ENCODE measurements at regions not wholly inside any gene's neighbourhood (a gene's known extent, or its start where the extent isn't known, plus 50 kb on each side); places are given as distances from the start of the nearest gene placed in this dataset.

DNA sequence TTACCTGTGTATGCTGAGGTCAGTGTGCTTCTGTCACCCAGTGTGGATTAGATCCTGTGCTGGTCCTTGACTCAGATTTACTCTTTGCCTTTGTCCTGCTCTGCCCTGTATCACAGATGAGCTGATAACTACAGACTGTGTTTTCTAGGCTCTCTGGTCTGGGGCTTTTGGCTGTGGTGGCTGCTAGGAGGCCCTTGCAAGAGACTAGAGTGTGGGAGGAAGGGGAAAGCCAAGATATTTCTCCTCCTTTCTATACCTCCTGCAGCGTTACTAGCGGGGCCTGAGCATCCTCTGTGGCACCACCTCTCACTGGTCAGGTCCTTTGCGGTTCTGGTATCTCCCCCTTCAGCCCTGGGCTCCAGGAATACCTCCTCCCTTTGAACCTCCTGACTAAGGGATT, 282.3 kb upstream of the TBC1D5 start:
- TF ChIP-seq POLR2A (IDR thresholded peaks at IDR 0.05; ENCODE audit: low read depth, low read length) = no peak
- TF ChIP-seq TAF1 (IDR thresholded peaks at IDR 0.05; ENCODE audit: borderline replicate concordance, low read depth, low read length) = no peak
- TF ChIP-seq POLR2AphosphoS5 (IDR thresholded peaks at IDR 0.05; ENCODE audit: low read depth, low read length) = no peak
- FAIRE-seq (no peak), DNase-seq (ENCODE audit: insufficient read length) (no peak)

- TF ChIP-seq POLR2A (IDR thresholded peaks at IDR 0.05; ENCODE audit: low read depth, low read length) = no peak
- no peak for TF ChIP-seq TAF1 (IDR thresholded peaks at IDR 0.05; ENCODE audit: borderline replicate concordance, low read depth, low read length)
- no peak for TF ChIP-seq POLR2AphosphoS5 (IDR thresholded peaks at IDR 0.05; ENCODE audit: low read depth, low read length)
- FAIRE-seq (no peak), DNase-seq (ENCODE audit: insufficient read length) (no peak)
Measured at GRCh38 chr3:18019161-18019495, 276.7 kb upstream of the TBC1D5 start.

GRCh38 chr3:18018491-18019160, 276.2 kb upstream of the TBC1D5 start:
- no peak for DNase-seq (ENCODE audit: insufficient read length)
- FAIRE-seq = no peak
- no peak for TF ChIP-seq TAF1 (IDR thresholded peaks at IDR 0.05; ENCODE audit: borderline replicate concordance, low read depth, low read length)
- no peak for TF ChIP-seq POLR2AphosphoS5 (IDR thresholded peaks at IDR 0.05; ENCODE audit: low read depth, low read length)
- TF ChIP-seq POLR2A (IDR thresholded peaks at IDR 0.05; ENCODE audit: low read depth, low read length) = no peak

DNA sequence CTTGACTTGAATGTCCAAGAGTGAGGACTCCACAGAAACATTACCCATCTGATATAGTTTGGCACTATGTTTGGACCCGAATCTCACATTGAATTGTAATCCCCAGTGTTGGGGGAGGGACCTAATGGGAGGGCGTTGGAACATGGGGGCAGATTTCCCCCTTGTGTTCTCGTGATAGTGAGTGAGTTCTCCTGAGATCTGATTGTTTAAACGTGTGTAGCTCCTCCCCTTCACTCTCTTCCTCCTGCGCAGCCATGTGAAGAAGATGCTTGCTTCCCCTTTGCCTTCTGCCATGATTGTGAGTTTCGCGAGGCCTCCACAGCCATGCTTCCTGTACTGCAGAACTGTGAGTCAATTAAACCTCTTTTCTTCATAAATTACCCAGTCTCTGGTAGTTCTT, 273.9 kb upstream of the TBC1D5 start:
- FAIRE-seq (no peak), DNase-seq (ENCODE audit: insufficient read length) (no peak)
- no peak for TF ChIP-seq POLR2A (IDR thresholded peaks at IDR 0.05; ENCODE audit: low read depth, low read length)
- no peak for TF ChIP-seq POLR2AphosphoS5 (IDR thresholded peaks at IDR 0.05; ENCODE audit: low read depth, low read length)
- no peak for TF ChIP-seq TAF1 (IDR thresholded peaks at IDR 0.05; ENCODE audit: borderline replicate concordance, low read depth, low read length)

DNA sequence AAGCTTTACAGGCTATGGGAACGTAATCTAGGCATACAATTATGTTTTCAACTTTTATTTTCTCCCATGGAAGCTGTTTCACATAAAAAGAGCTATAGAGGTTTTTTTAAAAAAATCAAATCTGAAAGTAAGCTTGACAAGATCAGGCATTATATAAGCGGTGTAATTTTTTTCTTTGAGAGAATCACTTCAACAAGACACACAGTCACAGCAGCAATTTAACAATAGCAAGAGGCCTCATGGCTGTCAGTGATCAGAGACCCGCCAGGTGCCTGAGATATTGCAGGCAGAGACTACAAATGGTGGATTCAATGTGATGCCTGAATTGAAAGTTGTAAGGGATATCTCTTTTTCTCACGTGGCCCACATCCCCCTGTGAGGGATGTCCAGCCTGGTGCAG, 270.5 kb upstream of the TBC1D5 start:
- FAIRE-seq (no peak), DNase-seq (ENCODE audit: insufficient read length) (no peak)
- TF ChIP-seq POLR2A (IDR thresholded peaks at IDR 0.05; ENCODE audit: low read depth, low read length) (no peak), POLR2AphosphoS5 (IDR thresholded peaks at IDR 0.05; ENCODE audit: low read depth, low read length) (no peak), TAF1 (IDR thresholded peaks at IDR 0.05; ENCODE audit: borderline replicate concordance, low read depth, low read length) (no peak)

DNA sequence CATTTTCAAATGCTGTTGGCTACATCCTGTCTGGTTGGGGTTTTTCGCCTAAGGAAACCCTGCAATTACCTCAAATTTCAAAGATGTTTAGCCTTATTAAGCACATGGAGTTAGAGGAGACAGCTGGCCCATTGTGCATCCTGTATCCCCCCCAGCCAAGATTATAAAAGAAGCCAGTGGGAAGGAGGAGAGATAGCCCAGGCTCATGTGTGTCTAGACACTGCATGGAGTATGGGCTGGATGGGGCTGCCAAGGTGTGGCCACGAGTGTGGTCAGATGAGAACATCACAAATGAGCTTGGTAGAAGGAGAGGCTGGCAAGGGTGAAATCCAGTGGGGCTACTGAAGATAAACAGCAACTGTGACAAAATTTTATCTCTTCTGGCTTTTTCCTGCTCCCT, 270.0 kb upstream of the TBC1D5 start:
- DNase-seq (ENCODE audit: insufficient read length) = no peak
- FAIRE-seq = no peak
- TF ChIP-seq POLR2AphosphoS5 (IDR thresholded peaks at IDR 0.05; ENCODE audit: low read depth, low read length) (no peak), TAF1 (IDR thresholded peaks at IDR 0.05; ENCODE audit: borderline replicate concordance, low read depth, low read length) (no peak), POLR2A (IDR thresholded peaks at IDR 0.05; ENCODE audit: low read depth, low read length) (no peak)

GRCh38 chr3:18011387-18011786, 269.0 kb upstream of the TBC1D5 start:
- FAIRE-seq (no peak), DNase-seq (ENCODE audit: insufficient read length) (no peak)
- TF ChIP-seq POLR2AphosphoS5 (IDR thresholded peaks at IDR 0.05; ENCODE audit: low read depth, low read length) = no peak
- TF ChIP-seq TAF1 (IDR thresholded peaks at IDR 0.05; ENCODE audit: borderline replicate concordance, low read depth, low read length) = no peak
- no peak for TF ChIP-seq POLR2A (IDR thresholded peaks at IDR 0.05; ENCODE audit: low read depth, low read length)

DNA sequence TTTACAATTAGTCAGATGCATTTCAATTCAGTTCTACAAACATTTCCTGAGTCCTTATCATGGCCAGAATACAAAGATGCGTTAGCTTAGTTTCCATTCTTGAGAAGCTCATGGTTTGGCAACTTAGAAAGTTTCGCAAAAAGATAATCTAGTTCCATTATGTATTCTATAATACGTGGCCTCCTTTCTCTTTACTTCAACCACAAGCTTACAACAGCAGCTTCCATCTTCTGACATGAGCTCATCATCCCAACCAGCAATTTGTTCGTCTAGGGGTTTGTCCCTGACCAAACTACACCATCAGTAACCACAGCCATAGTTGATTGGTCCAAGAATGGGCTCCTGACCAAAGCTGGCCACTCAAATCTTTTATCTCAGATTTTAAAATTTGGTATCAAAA, 267.6 kb upstream of the TBC1D5 start:
- DNase-seq (ENCODE audit: insufficient read length) (no peak), FAIRE-seq (no peak)
- TF ChIP-seq POLR2AphosphoS5 (IDR thresholded peaks at IDR 0.05; ENCODE audit: low read depth, low read length) = no peak
- no peak for TF ChIP-seq TAF1 (IDR thresholded peaks at IDR 0.05; ENCODE audit: borderline replicate concordance, low read depth, low read length)
- no peak for TF ChIP-seq POLR2A (IDR thresholded peaks at IDR 0.05; ENCODE audit: low read depth, low read length)

GRCh38 chr3:18008706-18009368, 266.4 kb upstream of the TBC1D5 start:
- TF ChIP-seq TAF1 (IDR thresholded peaks at IDR 0.05; ENCODE audit: borderline replicate concordance, low read depth, low read length) = no peak
- no peak for TF ChIP-seq POLR2A (IDR thresholded peaks at IDR 0.05; ENCODE audit: low read depth, low read length)
- TF ChIP-seq POLR2AphosphoS5 (IDR thresholded peaks at IDR 0.05; ENCODE audit: low read depth, low read length) = no peak
- FAIRE-seq (no peak), DNase-seq (ENCODE audit: insufficient read length) (no peak)

- DNase-seq (ENCODE audit: insufficient read length) = no peak
- TF ChIP-seq POLR2A (IDR thresholded peaks at IDR 0.05; ENCODE audit: low read depth, low read length) (no peak), POLR2AphosphoS5 (IDR thresholded peaks at IDR 0.05; ENCODE audit: low read depth, low read length) (no peak), TAF1 (IDR thresholded peaks at IDR 0.05; ENCODE audit: borderline replicate concordance, low read depth, low read length) (no peak)
- no peak for FAIRE-seq
Measured at GRCh38 chr3:18007980-18008379, 265.5 kb upstream of the TBC1D5 start.

DNA sequence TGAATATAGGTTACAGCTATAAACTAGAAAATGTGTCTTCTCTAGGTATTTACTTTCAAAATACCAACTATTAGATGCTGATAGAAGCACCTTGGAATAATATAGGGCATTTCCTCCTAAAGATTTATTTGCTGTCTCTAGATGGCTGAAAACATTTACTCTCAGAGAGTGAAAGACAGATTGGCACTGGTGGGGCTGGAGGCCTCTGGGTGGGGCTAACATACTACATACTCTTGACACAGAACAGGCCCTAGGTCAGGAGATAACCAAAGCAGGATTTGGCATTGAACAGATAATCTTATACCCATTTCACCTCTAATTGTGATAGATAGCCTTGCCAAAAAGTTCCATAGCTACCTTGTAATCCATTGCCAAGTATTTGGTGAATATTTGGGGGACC, 253.3 kb upstream of the TBC1D5 start:
- TF ChIP-seq POLR2AphosphoS5 (IDR thresholded peaks at IDR 0.05; ENCODE audit: low read depth, low read length) (no peak), POLR2A (IDR thresholded peaks at IDR 0.05; ENCODE audit: low read depth, low read length) (no peak), TAF1 (IDR thresholded peaks at IDR 0.05; ENCODE audit: borderline replicate concordance, low read depth, low read length) (no peak)
- no peak for FAIRE-seq

DNA sequence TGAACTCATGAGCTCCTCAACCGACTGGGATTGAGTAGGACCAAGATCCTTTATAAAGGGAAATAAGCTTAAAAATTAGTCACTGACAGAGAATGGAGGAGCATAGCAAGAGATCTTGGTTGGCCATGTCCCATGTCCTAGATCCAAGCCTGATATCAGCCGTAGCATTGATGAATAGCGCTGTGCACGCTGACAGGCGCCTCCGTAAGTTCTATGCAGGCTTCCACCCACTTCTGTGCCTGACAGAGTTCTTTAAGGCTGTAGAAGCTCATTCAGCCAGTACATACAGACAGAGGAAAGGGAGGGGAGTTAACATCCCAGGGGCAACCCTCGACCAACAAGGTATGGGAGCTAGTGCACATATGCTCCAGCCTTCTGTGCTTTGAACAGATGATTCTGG, 251.7 kb upstream of the TBC1D5 start:
- DNase-seq (ENCODE audit: insufficient read length) (no peak), FAIRE-seq (no peak)
- no peak for TF ChIP-seq POLR2AphosphoS5 (IDR thresholded peaks at IDR 0.05; ENCODE audit: low read depth, low read length)
- TF ChIP-seq POLR2A (IDR thresholded peaks at IDR 0.05; ENCODE audit: low read depth, low read length) = no peak
- TF ChIP-seq TAF1 (IDR thresholded peaks at IDR 0.05; ENCODE audit: borderline replicate concordance, low read depth, low read length) = no peak

More for the DNA sequence above, 253.3 kb upstream of the TBC1D5 start:
- no peak for DNase-seq (ENCODE audit: insufficient read length)

All from GM12892 (cell line).